Hepatocyte (in vitro differentiated cells): ENCODE measurements at regions not wholly inside any gene's neighbourhood (a gene's known extent, or its start where the extent isn't known, plus 50 kb on each side); places are given as distances from the start of the nearest gene placed in this dataset.

ENCODE experiments used
- DNase-seq: peaks from one replicate; pipeline ENCODE4 v3.0.0-alpha.2; 2016; ENCODE audit warnings: low spot score
- H2AFZ ChIP-seq: fragments of 200-600 bp; sonication (generic); 2 replicates; pipeline ENCODE4 v1.6.0; 2016; ENCODE audit warnings: antibody characterized with exemption, mild to moderate bottlenecking
- H3K27ac ChIP-seq: fragments of 200-600 bp; sonication (generic); 2 replicates; pipeline ENCODE4 v1.5.1; 2016; ENCODE audit warnings: mild to moderate bottlenecking
- H3K27me3 ChIP-seq: fragments of 200-600 bp; sonication (generic); 2 replicates; pipeline ENCODE4 v1.6.1; 2016
- H3K36me3 ChIP-seq: fragments of 200-600 bp; sonication (generic); replicated peaks from 2 replicates; pipeline ENCODE4 v1.5.1; 2016; ENCODE audit warnings: low read depth; ENCODE audit not compliant: insufficient read depth
- H3K4me1 ChIP-seq: fragments of 200-600 bp; sonication (generic); 2 replicates; pipeline ENCODE4 v1.5.1; 2016; ENCODE audit warnings: mild to moderate bottlenecking, moderate library complexity; ENCODE audit not compliant: insufficient read depth
- H3K4me2 ChIP-seq: fragments of 200-600 bp; sonication (generic); 2 replicates; pipeline ENCODE4 v1.6.0; 2016
- H3K4me3 ChIP-seq: fragments of 200-600 bp; sonication (generic); 2 replicates; pipeline ENCODE4 v1.5.1; 2016; ENCODE audit warnings: mild to moderate bottlenecking
- H3K79me2 ChIP-seq: fragments of 200-600 bp; sonication (generic); 2 replicates; pipeline ENCODE4 v1.6.0; 2017; ENCODE audit warnings: mild to moderate bottlenecking
- H3K9me2 ChIP-seq: fragments of 200-600 bp; sonication (generic); replicated peaks from 2 replicates; pipeline ENCODE4 v1.6.0; 2017; ENCODE audit warnings: mild to moderate bottlenecking; ENCODE audit not compliant: insufficient read depth
- H3K9me3 ChIP-seq: fragments of 200-600 bp; sonication (generic); 2 replicates; pipeline ENCODE4 v1.5.1; 2016; ENCODE audit warnings: low read depth, mild to moderate bottlenecking
- H4K20me1 ChIP-seq: fragments of 200-600 bp; sonication (generic); 2 replicates; pipeline ENCODE4 v1.6.0; 2016; ENCODE audit warnings: mild to moderate bottlenecking; ENCODE audit not compliant: insufficient read depth, poor library complexity, severe bottlenecking
- CTCF ChIP-seq: fragments of 200-600 bp; sonication (generic); IDR thresholded peaks from 2 replicates; pipeline ENCODE4 v1.5.1; 2016; ENCODE audit warnings: antibody characterized with exemption, mild to moderate bottlenecking; ENCODE audit not compliant: poor library complexity
- EZH2 ChIP-seq: fragments of 200-600 bp; sonication (generic); IDR thresholded peaks from 2 replicates; pipeline ENCODE4 v1.6.1; 2016; ENCODE audit warnings: antibody characterized with exemption, mild to moderate bottlenecking, borderline replicate concordance
- EZH2phosphoT487 ChIP-seq: fragments of 200-600 bp; sonication (generic); IDR thresholded peaks from one replicate; pipeline ENCODE4 v1.6.1; 2018; ENCODE audit warnings: antibody characterized with exemption, mild to moderate bottlenecking, low read depth, moderate library complexity; ENCODE audit not compliant: unreplicated experiment, severe bottlenecking
- WGBS: methylation state at CpG from one replicate; pipeline ENCODE4 v1.1.6; 2016; ENCODE audit warnings: low lambda C conversion rate; ENCODE audit errors: missing lambda C conversion rate; 5-methylcytosine and 5-hydroxymethylcytosine counted together

DNA sequence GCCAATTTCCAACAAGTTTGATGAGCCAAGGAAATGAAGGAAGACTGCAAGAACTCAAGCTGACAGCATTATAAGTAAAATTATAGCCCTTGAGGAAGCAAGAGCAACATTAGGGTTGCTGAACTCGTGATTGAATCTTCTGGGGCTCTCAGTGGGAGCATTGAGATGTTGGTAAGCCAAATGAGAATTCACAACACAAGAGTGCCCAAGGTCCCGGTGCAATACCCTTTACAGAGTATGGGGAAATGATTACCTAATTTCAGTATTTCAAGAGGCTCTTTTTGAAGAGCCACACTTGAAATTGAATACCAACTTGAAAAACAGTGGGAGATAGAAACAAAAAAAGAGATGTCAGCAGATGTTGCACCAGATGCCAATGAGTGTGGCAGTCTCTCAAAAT lies 554.5 kb downstream of the STK39 start:
- no peak overlapping the region for H2AFZ ChIP-seq

DNA sequence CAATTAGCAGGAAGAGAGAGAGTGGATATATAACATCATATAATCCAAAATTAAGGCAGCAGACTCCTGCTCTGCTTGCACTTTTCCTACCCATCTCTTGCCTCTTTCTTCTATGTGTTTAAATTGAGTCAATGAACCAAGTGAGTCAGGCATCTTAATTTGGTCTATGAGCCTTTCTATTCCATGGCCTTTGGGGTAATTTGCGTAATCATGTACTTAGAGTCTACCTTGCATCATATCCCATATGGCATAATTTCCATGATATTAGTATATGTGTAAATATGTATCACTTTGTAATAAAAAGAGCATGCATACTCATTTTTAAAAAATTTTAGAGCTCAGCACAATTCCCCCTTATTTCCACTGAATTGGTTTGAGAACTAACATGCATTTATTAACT lies 555.2 kb downstream of the STK39 start:
- H3K9me3 ChIP-seq: no peaks in the 10 kb centered on the region
- no peaks in the 10 kb centered on the region for H3K79me2 ChIP-seq
- no peaks in the 10 kb centered on the region for H3K9me2 ChIP-seq
- H4K20me1 ChIP-seq: no peaks in the 10 kb centered on the region
- H3K4me3 ChIP-seq: no peak overlapping the region
- H3K4me1 ChIP-seq: no peaks in the 10 kb centered on the region
- H3K36me3 ChIP-seq: no peaks in the 10 kb centered on the region
- DNase-seq: no peak
- no peak overlapping the region for H2AFZ ChIP-seq
- TF ChIP-seq EZH2phosphoT487 (no peak), CTCF (no peak), EZH2 (no peak)
- no peak overlapping the region for H3K27ac ChIP-seq
- H3K4me2 ChIP-seq: no peak overlapping the region
- no peaks in the 10 kb centered on the region for H3K27me3 ChIP-seq
- 96% methylated on average over 1 of the region's 1 CpG for WGBS

More for the DNA sequence above, 554.5 kb downstream of the STK39 start:
- TF ChIP-seq CTCF (no peak), EZH2 (no peak), EZH2phosphoT487 (no peak)
- H3K27me3 ChIP-seq: no peaks in the 10 kb centered on the region
- no peaks in the 10 kb centered on the region for H3K4me1 ChIP-seq
- H3K9me2 ChIP-seq: no peaks in the 10 kb centered on the region
- H3K4me2 ChIP-seq: no peak overlapping the region
- 71% methylated on average over 2 of the region's 2 CpGs for WGBS
- H3K27ac ChIP-seq: no peak overlapping the region
- DNase-seq: no peak
- no peaks in the 10 kb centered on the region for H3K36me3 ChIP-seq
- H3K4me3 ChIP-seq: no peak overlapping the region
- H3K9me3 ChIP-seq: no peaks in the 10 kb centered on the region
- H4K20me1 ChIP-seq: no peaks in the 10 kb centered on the region
- no peaks in the 10 kb centered on the region for H3K79me2 ChIP-seq

- WGBS: 68% methylated on average over 2 of the region's 2 CpGs
- Histone ChIP-seq H3K4me3 (no peak overlapping the region), H3K36me3 (no peaks in the 10 kb centered on the region), H3K9me2 (no peaks in the 10 kb centered on the region), H3K79me2 (no peaks in the 10 kb centered on the region), H3K27ac (no peak overlapping the region), H3K4me1 (no peaks in the 10 kb centered on the region), H2AFZ (no peak overlapping the region), H4K20me1 (no peaks in the 10 kb centered on the region), H3K4me2 (no peak overlapping the region), H3K27me3 (no peaks in the 10 kb centered on the region), H3K9me3 (no peaks in the 10 kb centered on the region)
- TF ChIP-seq EZH2phosphoT487: no peak
- TF ChIP-seq CTCF: no peak
- no peak for TF ChIP-seq EZH2
- no peak for DNase-seq
Observed at GRCh38 chr2:167689444-167689843, 558.0 kb downstream of the STK39 start.

DNA sequence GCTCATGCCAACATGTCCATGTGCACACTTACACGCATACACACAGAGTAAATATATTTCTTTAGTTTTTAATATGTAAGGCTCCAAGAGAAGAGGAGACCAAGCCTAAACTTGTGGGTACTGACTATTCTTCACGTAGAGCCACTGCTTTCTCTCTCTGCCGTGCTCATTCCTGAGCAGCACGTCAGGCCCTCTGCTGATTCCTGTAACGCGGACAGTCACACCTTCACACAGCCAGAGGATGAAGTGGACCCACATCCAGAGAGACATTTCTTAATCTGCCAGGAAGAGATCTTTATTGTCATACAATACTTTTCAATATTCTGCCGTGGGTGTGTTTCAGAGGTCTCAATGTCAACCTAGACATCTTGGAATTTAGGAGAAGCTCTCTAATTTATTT lies 560.7 kb downstream of the STK39 start:
- Histone ChIP-seq H3K9me3 (no peaks in the 10 kb centered on the region), H3K36me3 (no peaks in the 10 kb centered on the region), H3K79me2 (no peaks in the 10 kb centered on the region), H3K27me3 (no peaks in the 10 kb centered on the region), H3K4me2 (no peak overlapping the region), H3K9me2 (no peaks in the 10 kb centered on the region), H4K20me1 (no peaks in the 10 kb centered on the region), H3K4me3 (no peak overlapping the region), H2AFZ (no peak overlapping the region), H3K27ac (no peak overlapping the region), H3K4me1 (no peaks in the 10 kb centered on the region)
- DNase-seq: no peak
- TF ChIP-seq EZH2 (no peak), CTCF (no peak), EZH2phosphoT487 (no peak)
- WGBS: 81% methylated on average over 7 of the region's 7 CpGs
